Neutrophil (primary cell): ENCODE measurements at regions not wholly inside any gene's neighbourhood (a gene's known extent, or its start where the extent isn't known, plus 50 kb on each side); places are given as distances from the start of the nearest gene placed in this dataset.
"Not testable (repeated sequence)": the region's sequence is repeated elsewhere in the genome, so short reads cannot be mapped to it uniquely, and the experiment has no call there.

Source experiments
- H3K27ac ChIP-seq: fragments of 200-600 bp; sonication (generic); 2 replicates; pipeline ENCODE4 v1.5.1; 2016; ENCODE audit warnings: mild to moderate bottlenecking, moderate library complexity
- H3K27me3 ChIP-seq: fragments of 200-600 bp; sonication (generic); 2 replicates; pipeline ENCODE4 v1.6.0; 2016; ENCODE audit warnings: mild to moderate bottlenecking
- H3K36me3 ChIP-seq: fragments of 200-600 bp; sonication (generic); 2 replicates; pipeline ENCODE4 v1.5.1; 2017
- H3K4me1 ChIP-seq, 2 experiments: fragments of 200-600 bp in 1 of 2; sonication (generic) in 1 of 2; 1 replicate in 1 of 2; 2 replicates in 1 of 2; pipeline versions ENCODE4 v1.5.1 to v1.6.1; 2013 to 2016; ENCODE audit warnings: low read depth in 1 of 2, low read length in 1 of 2, mild to moderate bottlenecking in 1 of 2, moderate library complexity in 1 of 2; ENCODE audit not compliant: control insufficient read depth in 1 of 2, insufficient read depth in 1 of 2
- H3K4me3 ChIP-seq, 2 experiments: fragments of 200-600 bp in 1 of 2; sonication (generic) in 1 of 2; 1 replicate in 1 of 2; 2 replicates in 1 of 2; pipeline ENCODE4 v1.5.1; 2013 to 2016; ENCODE audit warnings: low read depth in 1 of 2, low read length in 1 of 2, mild to moderate bottlenecking in 1 of 2, moderate library complexity in 1 of 2
- H3K9me3 ChIP-seq: fragments of 200-600 bp; sonication (generic); 2 replicates; pipeline ENCODE4 v1.5.1; 2016
- CTCF ChIP-seq: fragments of 200-600 bp; sonication (generic); IDR thresholded peaks from 2 replicates; pipeline ENCODE4 v1.5.1; 2016; ENCODE audit warnings: antibody characterized with exemption

GRCh38 chr2:234898534-234899053 is 53.2 kb upstream of the SH3BP4 start:
- H3K9me3 ChIP-seq, result no peaks in the 10 kb centered on the region
- H3K27ac ChIP-seq, result no peak overlapping the region
- no peak for TF ChIP-seq CTCF
- no peaks in the 10 kb centered on the region for H3K27me3 ChIP-seq
- H3K36me3 ChIP-seq, result no peaks in the 10 kb centered on the region
- H3K4me3 ChIP-seq, result no peak overlapping the region
- no peaks in the 10 kb centered on the region for H3K4me1 ChIP-seq

GRCh38 chr2:234888442-234888841 is 63.4 kb upstream of the SH3BP4 start:
- not testable (repeated sequence) for H3K9me3 ChIP-seq, H3K27ac ChIP-seq, H3K36me3 ChIP-seq, H3K4me1 ChIP-seq, H3K4me3 ChIP-seq, H3K27me3 ChIP-seq

GRCh38 chr2:234887195-234887594 is 64.6 kb upstream of the SH3BP4 start:
- no peaks in the 10 kb centered on the region for H3K9me3 ChIP-seq
- no peak overlapping the region for H3K27ac ChIP-seq
- H3K36me3 ChIP-seq, result no peaks in the 10 kb centered on the region
- no peaks in the 10 kb centered on the region for H3K27me3 ChIP-seq
- no peak overlapping the region for H3K4me3 ChIP-seq
- TF ChIP-seq CTCF, result no peak
- no peaks in the 10 kb centered on the region for H3K4me1 ChIP-seq

- no peaks in the 10 kb centered on the region for H3K4me1 ChIP-seq
- H3K9me3 ChIP-seq, result no peaks in the 10 kb centered on the region
- H3K27me3 ChIP-seq, result no peaks in the 10 kb centered on the region
- no peak overlapping the region for H3K27ac ChIP-seq
- no peaks in the 10 kb centered on the region for H3K36me3 ChIP-seq
- TF ChIP-seq CTCF, result no peak
- no peak overlapping the region for H3K4me3 ChIP-seq
Measured at GRCh38 chr2:234885886-234886285, 65.9 kb upstream of the SH3BP4 start.

GRCh38 chr2:234885118-234885517 is 66.7 kb upstream of the SH3BP4 start:
- H3K9me3 ChIP-seq, result no peaks in the 10 kb centered on the region
- no peaks in the 10 kb centered on the region for H3K36me3 ChIP-seq
- no peaks in the 10 kb centered on the region for H3K4me1 ChIP-seq
- TF ChIP-seq CTCF, result no peak
- H3K4me3 ChIP-seq, result no peak overlapping the region
- H3K27ac ChIP-seq, result no peak overlapping the region
- H3K27me3 ChIP-seq, result no peaks in the 10 kb centered on the region

- Histone ChIP-seq H3K4me1 (no peaks in the 10 kb centered on the region), H3K9me3 (no peaks in the 10 kb centered on the region), H3K27ac (no peak overlapping the region), H3K4me3 (no peak overlapping the region), H3K27me3 (no peaks in the 10 kb centered on the region), H3K36me3 (no peaks in the 10 kb centered on the region)
- TF ChIP-seq CTCF, result no peak
Measured at GRCh38 chr2:234884591-234884990, 67.2 kb upstream of the SH3BP4 start.
